Neural cell (in vitro differentiated cells): ENCODE measurements at regions not wholly inside any gene's neighbourhood (a gene's known extent, or its start where the extent isn't known, plus 50 kb on each side); places are given as distances from the start of the nearest gene placed in this dataset.

Experiments used
- H2AFZ ChIP-seq: fragments of 200-600, 300-800 bp; sonication (generic), shearing (Covaris generic); 2 replicates; pipeline ENCODE4 v1.6.0; 2014; ENCODE audit warnings: low read depth, mild to moderate bottlenecking, antibody characterized with exemption, low read length, moderate library complexity
- H3F3A ChIP-seq: fragments of 200-600 bp; shearing (Covaris generic); 2 replicates; pipeline ENCODE4 v1.6.1; 2016; ENCODE audit warnings: mild to moderate bottlenecking, moderate library complexity, mixed read lengths, antibody characterized with exemption, low read length; ENCODE audit not compliant: insufficient read depth, poor library complexity, severe bottlenecking
- H3K27ac ChIP-seq: fragments of 200-600, 300-800 bp; sonication (generic), shearing (Covaris generic); 2 replicates; pipeline ENCODE4 v1.5.1; 2014; ENCODE audit warnings: mild to moderate bottlenecking, low read length, moderate library complexity
- H3K27me3 ChIP-seq: fragments of 300-800, 200-600 bp; sonication (generic), shearing (Covaris generic); 2 replicates; pipeline ENCODE4 v1.6.0; 2014; ENCODE audit warnings: mild to moderate bottlenecking, low read depth, low read length, moderate library complexity; ENCODE audit not compliant: insufficient read depth
- H3K36me3 ChIP-seq: fragments of 300-800, 200-600 bp; sonication (generic), shearing (Covaris generic); 2 replicates; pipeline ENCODE4 v1.5.1; 2014; ENCODE audit warnings: mild to moderate bottlenecking, antibody characterized with exemption, low read length, moderate library complexity; ENCODE audit not compliant: insufficient read depth
- H3K4me2 ChIP-seq: fragments of 300-800, 200-600 bp; sonication (generic), shearing (Covaris generic); 2 replicates; pipeline ENCODE4 v1.6.0; 2014; ENCODE audit warnings: mild to moderate bottlenecking, low read length
- H3K4me3 ChIP-seq: fragments of 300-800, 200-600 bp; sonication (generic), shearing (Covaris generic); 2 replicates; pipeline ENCODE4 v1.5.1; 2014; ENCODE audit warnings: mild to moderate bottlenecking, low read length, moderate library complexity
- H3K79me2 ChIP-seq: fragments of 200-600 bp; shearing (Covaris generic); replicated peaks from 2 replicates; pipeline ENCODE4 v1.6.0; 2014; ENCODE audit warnings: mild to moderate bottlenecking, low read length, moderate library complexity; ENCODE audit not compliant: insufficient read depth
- H3K9ac ChIP-seq: fragments of 300-800, 200-600 bp; sonication (generic), shearing (Covaris generic); 2 replicates; pipeline ENCODE4 v1.6.1; 2016; ENCODE audit warnings: mild to moderate bottlenecking, low read length, mixed read lengths
- H3K9me2 ChIP-seq: fragments of 200-600 bp; shearing (Covaris generic); 2 replicates; pipeline ENCODE4 v1.6.1; 2016; ENCODE audit warnings: mild to moderate bottlenecking, low read length, mixed read lengths; ENCODE audit not compliant: insufficient read depth
- H3K9me3 ChIP-seq: fragments of 200-600, 300-800 bp; sonication (generic), shearing (Covaris generic); 2 replicates; pipeline ENCODE4 v1.6.1; 2016; ENCODE audit warnings: mild to moderate bottlenecking, mixed run types, low read length, moderate library complexity, mixed read lengths
- H4K20me1 ChIP-seq: fragments of 200-600 bp; shearing (Covaris generic); 2 replicates; pipeline ENCODE4 v1.6.1; 2016; ENCODE audit warnings: mild to moderate bottlenecking, mixed run types; ENCODE audit not compliant: insufficient read depth
- CTCF ChIP-seq: fragments of 450-650 bp; IDR thresholded peaks from 2 replicates; pipeline ENCODE4 v1.5.1; 2014; ENCODE audit warnings: antibody characterized with exemption, mild to moderate bottlenecking, moderate library complexity; ENCODE audit not compliant: poor library complexity, severe bottlenecking
- EP300 ChIP-seq: fragments of 450-650 bp; conservative IDR thresholded peaks from 2 replicates; pipeline ENCODE4 v1.6.1; 2014; ENCODE audit warnings: antibody characterized with exemption, mild to moderate bottlenecking, moderate library complexity; ENCODE audit not compliant: poor library complexity, severe bottlenecking
- EZH2 ChIP-seq: fragments of 200-600, 300-800 bp; shearing (Covaris generic), sonication (generic); IDR thresholded peaks from 2 replicates; pipeline ENCODE4 v1.6.1; 2014; ENCODE audit warnings: antibody characterized with exemption, low read length, borderline replicate concordance, mild to moderate bottlenecking; ENCODE audit not compliant: insufficient read depth, poor library complexity, severe bottlenecking
- MXI1 ChIP-seq: fragments of 450-650 bp; conservative IDR thresholded peaks from 2 replicates; pipeline ENCODE4 v1.6.1; 2014; ENCODE audit warnings: antibody characterized with exemption, mild to moderate bottlenecking; ENCODE audit not compliant: poor library complexity, severe bottlenecking
- POLR2AphosphoS5 ChIP-seq: IDR thresholded peaks from 2 replicates; pipeline ENCODE4 v1.6.1; 2012
- RAD21 ChIP-seq: fragments of 450-650 bp; conservative IDR thresholded peaks from 2 replicates; pipeline ENCODE4 v1.6.1; 2014; ENCODE audit warnings: antibody characterized with exemption, mild to moderate bottlenecking, moderate library complexity
- REST ChIP-seq: IDR thresholded peaks from 2 replicates; pipeline ENCODE4 v1.6.1; 2012; ENCODE audit warnings: borderline replicate concordance
- SMC3 ChIP-seq: fragments of 450-650 bp; conservative IDR thresholded peaks from 2 replicates; pipeline ENCODE4 v1.6.1; 2014; ENCODE audit warnings: antibody characterized with exemption, mild to moderate bottlenecking, moderate library complexity; ENCODE audit not compliant: poor library complexity
- TAF1 ChIP-seq: IDR thresholded peaks from 2 replicates; pipeline ENCODE4 v1.6.1; 2012; ENCODE audit warnings: low read depth

GRCh38 chr13:37179645-37180044 lies 74.2 kb upstream of the CSNK1A1L start:
- Histone ChIP-seq H3K9me2 (no peaks in the 10 kb centered on the region), H4K20me1 (no peaks in the 10 kb centered on the region), H3F3A (no peaks in the 10 kb centered on the region), H3K36me3 (no peaks in the 10 kb centered on the region), H3K4me2 (no peak overlapping the region), H3K27ac (no peak overlapping the region), H3K9ac (no peak overlapping the region), H3K9me3 (no peaks in the 10 kb centered on the region), H3K27me3 (no peaks in the 10 kb centered on the region), H3K79me2 (no peaks in the 10 kb centered on the region), H3K4me3 (no peak overlapping the region), H2AFZ (no peak overlapping the region)
- no peak for TF ChIP-seq TAF1
- no peak for TF ChIP-seq SMC3
- TF ChIP-seq CTCF = no peak
- TF ChIP-seq EZH2 = no peak
- no peak for TF ChIP-seq EP300

GRCh38 chr13:37177125-37177524 lies 71.7 kb upstream of the CSNK1A1L start:
- Histone ChIP-seq H3K27me3 (no peaks in the 10 kb centered on the region), H3K79me2 (no peaks in the 10 kb centered on the region), H3K4me2 (no peak overlapping the region), H3K27ac (no peak overlapping the region), H3F3A (no peaks in the 10 kb centered on the region), H3K9me3 (no peaks in the 10 kb centered on the region), H3K9ac (no peak overlapping the region), H2AFZ (no peak overlapping the region), H4K20me1 (no peaks in the 10 kb centered on the region), H3K9me2 (no peaks in the 10 kb centered on the region), H3K4me3 (no peak overlapping the region), H3K36me3 (no peaks in the 10 kb centered on the region)
- TF ChIP-seq TAF1 = no peak
- no peak for TF ChIP-seq CTCF
- no peak for TF ChIP-seq EZH2
- TF ChIP-seq SMC3 = no peak
- TF ChIP-seq REST = no peak
- TF ChIP-seq RAD21 = no peak
- no peak for TF ChIP-seq MXI1
- TF ChIP-seq POLR2AphosphoS5 = no peak
- no peak for TF ChIP-seq EP300
